NOMO-1 treated with dmso at 0.1 percent for 144 hours (cell line): ENCODE measurements at regions not wholly inside any gene's neighbourhood (a gene's known extent, or its start where the extent isn't known, plus 50 kb on each side); places are given as distances from the start of the nearest gene placed in this dataset.

Experiments
- DNase-seq: peaks from one replicate; lab custom pipeline; 2025; ENCODE audit not compliant: unreplicated experiment; lab: John Stamatoyannopoulos, UW

GRCh38 chr2:144217853-144218633 lies 301.9 kb downstream of the ZEB2 start:
- DNase-seq: no peak

GRCh38 chr2:144215701-144216675 lies 303.9 kb downstream of the ZEB2 start:
- no peak for DNase-seq

GRCh38 chr2:144215207-144215606 lies 304.7 kb downstream of the ZEB2 start:
- DNase-seq: no peak

- DNase-seq: no peak
Measured at GRCh38 chr2:144213797-144214196, 306.1 kb downstream of the ZEB2 start.

GRCh38 chr2:144211826-144212225 lies 308.1 kb downstream of the ZEB2 start:
- DNase-seq: no peak

GRCh38 chr2:144211065-144211464 lies 308.9 kb downstream of the ZEB2 start:
- no peak for DNase-seq

- no peak for DNase-seq
Measured at GRCh38 chr2:144210076-144210475, 309.8 kb downstream of the ZEB2 start.

GRCh38 chr2:144208924-144209323 lies 311.0 kb downstream of the ZEB2 start:
- no peak for DNase-seq

- no peak for DNase-seq
Measured at GRCh38 chr2:144206019-144206418, 313.9 kb downstream of the ZEB2 start.

GRCh38 chr2:144201868-144202468 lies 318.0 kb downstream of the ZEB2 start:
- no peak for DNase-seq

GRCh38 chr2:144201126-144201525 lies 318.8 kb downstream of the ZEB2 start:
- DNase-seq: no peak

- DNase-seq: no peak
Measured at GRCh38 chr2:144198116-144198515, 321.8 kb downstream of the ZEB2 start.

- DNase-seq: no peak
Measured at GRCh38 chr2:144194326-144195071, 325.4 kb downstream of the ZEB2 start.

- DNase-seq: peak; percentile 18
Measured at GRCh38 chr2:144190908-144191605, 328.9 kb downstream of the ZEB2 start.

- no peak for DNase-seq
Measured at GRCh38 chr2:144183727-144184126, 336.2 kb downstream of the ZEB2 start.

- no peak for DNase-seq
Measured at GRCh38 chr2:144181001-144181400, 338.9 kb downstream of the ZEB2 start.

GRCh38 chr2:144180131-144180530 lies 339.8 kb downstream of the ZEB2 start:
- no peak for DNase-seq

GRCh38 chr2:144170179-144170578 lies 349.7 kb downstream of the ZEB2 start:
- DNase-seq: no peak

- DNase-seq: no peak
Measured at GRCh38 chr2:144166743-144167142, 353.2 kb downstream of the ZEB2 start.

GRCh38 chr2:144165599-144166250 lies 354.2 kb downstream of the ZEB2 start:
- no peak for DNase-seq
